ENCODE measurements at regions not wholly inside any gene's neighbourhood (a gene's known extent, or its start where the extent isn't known, plus 50 kb on each side); places are given as distances from the start of the nearest gene placed in this dataset.

GRCh38 chr2:7189106-7189505, 271.9 kb downstream of the RNF144A start:
- Histone ChIP-seq H3K18ac (ENCODE audit: insufficient read length, low read depth, low read length) (no peak overlapping the region), H2AFZ (ENCODE audit: low read length) (no peak overlapping the region), H4K5ac (ENCODE audit: insufficient read length, low read depth, low read length) (no peak overlapping the region), H3K9ac (ENCODE audit: extremely low read depth, insufficient read length, low read length) (no peak overlapping the region), H2AK5ac (ENCODE audit: insufficient read length, low read length) (no peak overlapping the region), H2BK120ac (ENCODE audit: low read depth, low read length, poor library complexity, severe bottlenecking) (no peak overlapping the region), H4K8ac (replicated peaks; ENCODE audit: insufficient read length, low read depth, low read length) (no peak overlapping the region), H4K20me1 (ENCODE audit: control insufficient read depth, insufficient read depth, insufficient read length) (no peaks in the 10 kb centered on the region), H3K23ac (ENCODE audit: insufficient read length, low read depth, low read length) (no peak overlapping the region), H3K56ac (ENCODE audit: insufficient read length, low read depth, low read length) (no peak overlapping the region), H2BK5ac (ENCODE audit: insufficient read length, low read length) (no peak overlapping the region), H3K9me3 (ENCODE audit: control insufficient read depth, low read depth, low read length) (no peaks in the 10 kb centered on the region), H3K14ac (ENCODE audit: insufficient read depth, low read length) (no peak overlapping the region), H2BK12ac (ENCODE audit: insufficient read length, low read depth, low read length) (no peak overlapping the region), H2BK15ac (ENCODE audit: low read depth, low read length) (no peak overlapping the region), H3K27me3 (ENCODE audit: insufficient read depth, low read length) (no peaks in the 10 kb centered on the region), H3K4ac (ENCODE audit: low read depth, low read length) (no peak overlapping the region), H2BK20ac (ENCODE audit: low read depth, low read length, poor library complexity, severe bottlenecking) (no peak overlapping the region), H3T11ph (ENCODE audit: low read length) (no peak overlapping the region), H3K4me1 (ENCODE audit: insufficient read depth, low read length) (peaks cover 5% of the 10 kb centered on the region; the same call in 1 of the 2 replicates), H3K79me1 (ENCODE audit: insufficient read depth, low read depth, low read length, poor library complexity, severe bottlenecking) (no peaks in the 10 kb centered on the region), H3K79me2 (ENCODE audit: insufficient read depth, low read length) (no peaks in the 10 kb centered on the region), H3K23me2 (ENCODE audit: insufficient read length, low read depth, low read length, poor library complexity, severe bottlenecking) (no peaks in the 10 kb centered on the region), H3K4me2 (ENCODE audit: insufficient read depth, insufficient read length, low read length) (no peak overlapping the region), H4K91ac (ENCODE audit: insufficient read length, low read depth, low read length) (no peak overlapping the region), H3K27ac (ENCODE audit: insufficient read length, low read depth, low read length) (no peak overlapping the region)
- Mint-ChIP-seq H3K4me3 (no peak overlapping the region), H3K9me3 (no peaks in the 10 kb centered on the region; a peak in 1 of 5 replicates), H3K27ac (no peak overlapping the region), H3K27me3 (ENCODE audit: low read depth) (peaks cover 3% of the 10 kb centered on the region; the same call in 1 of the 2 replicates), H3K4me1 (peaks cover 15 to 27% of the 10 kb centered on the region in 2 experiments), H3K36me3 (ENCODE audit: insufficient read depth in 1 of 3, low read depth in 3 of 3) (peaks cover 0 to 2% (median 0%) of the 10 kb centered on the region in 3 experiments; a peak in 2 of 7 replicates)
- DNase-seq: no peak
- WGBS (ENCODE audit: extremely low coverage, insufficient read length, low lambda C conversion rate): no CpG with 5 or more reads among the region's 8 CpGs
- TF ChIP-seq CTCF (conservative IDR thresholded peaks at IDR 0.05): no peak

Data from H9 (cell line).